H9 (cell line): ENCODE measurements at regions not wholly inside any gene's neighbourhood (a gene's known extent, or its start where the extent isn't known, plus 50 kb on each side); places are given as distances from the start of the nearest gene placed in this dataset.

Source experiments
- DNase-seq: peaks from one replicate; pipeline ENCODE4 v3.0.0-alpha.2; 2017
- H2AFZ ChIP-seq: one replicate; pipeline ENCODE4 v1.6.1; 2013; ENCODE audit warnings: mild to moderate bottlenecking, low read length, control low read depth, moderate library complexity
- H2AK5ac ChIP-seq: 2 replicates; pipeline ENCODE4 v1.6.1; 2013; ENCODE audit warnings: low read length, control low read depth, mixed read lengths; ENCODE audit not compliant: insufficient read length
- H2BK120ac ChIP-seq: one replicate; pipeline ENCODE4 v1.6.1; 2013; ENCODE audit warnings: low read depth, mild to moderate bottlenecking, low read length, control low read depth, inconsistent platforms; ENCODE audit not compliant: poor library complexity, severe bottlenecking
- H2BK12ac ChIP-seq: 2 replicates; pipeline ENCODE4 v1.6.1; 2013; ENCODE audit warnings: low read length, control low read depth, mixed read lengths, low read depth; ENCODE audit not compliant: insufficient read length
- H2BK15ac ChIP-seq: 2 replicates; pipeline ENCODE4 v1.6.1; 2013; ENCODE audit warnings: low read depth, low read length, control low read depth
- H2BK20ac ChIP-seq: one replicate; pipeline ENCODE4 v1.6.1; 2013; ENCODE audit warnings: low read depth, mild to moderate bottlenecking, low read length, control low read depth, inconsistent platforms; ENCODE audit not compliant: poor library complexity, severe bottlenecking
- H2BK5ac ChIP-seq: 2 replicates; pipeline ENCODE4 v1.6.1; 2013; ENCODE audit warnings: low read length, control low read depth, mixed read lengths; ENCODE audit not compliant: insufficient read length
- H3K14ac ChIP-seq: 2 replicates; pipeline ENCODE4 v1.6.1; 2013; ENCODE audit warnings: low read length, control low read depth; ENCODE audit not compliant: insufficient read depth
- H3K18ac ChIP-seq: 2 replicates; pipeline ENCODE4 v1.6.1; 2013; ENCODE audit warnings: low read depth, mild to moderate bottlenecking, mixed read lengths, low read length, control low read depth; ENCODE audit not compliant: insufficient read length
- H3K23ac ChIP-seq: 2 replicates; pipeline ENCODE4 v1.6.1; 2013; ENCODE audit warnings: low read length, control low read depth, mixed read lengths, low read depth; ENCODE audit not compliant: insufficient read length
- H3K23me2 ChIP-seq: 2 replicates; pipeline ENCODE4 v1.6.1; 2013; ENCODE audit warnings: low read depth, mild to moderate bottlenecking, mixed read lengths, low read length, control low read depth; ENCODE audit not compliant: insufficient read length, poor library complexity, severe bottlenecking
- H3K27ac ChIP-seq: 2 replicates; pipeline ENCODE4 v1.5.1; 2013; ENCODE audit warnings: low read length, control low read depth, mixed read lengths, low read depth; ENCODE audit not compliant: insufficient read length
- H3K27me3 ChIP-seq: 2 replicates; pipeline ENCODE4 v1.6.1; 2013; ENCODE audit warnings: low read length, control low read depth, inconsistent platforms; ENCODE audit not compliant: insufficient read depth
- H3K4ac ChIP-seq: 2 replicates; pipeline ENCODE4 v1.6.1; 2013; ENCODE audit warnings: low read depth, mild to moderate bottlenecking, control low read depth, inconsistent platforms, low read length, moderate library complexity
- H3K4me1 ChIP-seq: 2 replicates; pipeline ENCODE4 v1.6.1; 2013; ENCODE audit warnings: low read length, control low read depth, inconsistent platforms; ENCODE audit not compliant: insufficient read depth
- H3K4me2 ChIP-seq: 2 replicates; pipeline ENCODE4 v1.6.1; 2013; ENCODE audit warnings: low read length, control low read depth, mixed read lengths; ENCODE audit not compliant: insufficient read length, insufficient read depth
- H3K56ac ChIP-seq: 2 replicates; pipeline ENCODE4 v1.6.1; 2013; ENCODE audit warnings: low read depth, mild to moderate bottlenecking, mixed read lengths, low read length, control low read depth; ENCODE audit not compliant: insufficient read length
- H3K79me1 ChIP-seq: 2 replicates; pipeline ENCODE4 v1.6.1; 2013; ENCODE audit warnings: low read depth, mild to moderate bottlenecking, moderate library complexity, low read length, control low read depth, inconsistent platforms; ENCODE audit not compliant: insufficient read depth, poor library complexity, severe bottlenecking
- H3K79me2 ChIP-seq: 2 replicates; pipeline ENCODE4 v1.6.1; 2013; ENCODE audit warnings: low read length, control low read depth, inconsistent platforms; ENCODE audit not compliant: insufficient read depth
- H3K9ac ChIP-seq: 2 replicates; pipeline ENCODE4 v1.6.1; 2013; ENCODE audit warnings: low read length, control low read depth, mixed read lengths; ENCODE audit not compliant: insufficient read length; ENCODE audit errors: extremely low read depth
- H3K9me3 ChIP-seq: one replicate; pipeline ENCODE4 v1.6.1; 2013; ENCODE audit warnings: low read depth, low read length, inconsistent platforms; ENCODE audit not compliant: control insufficient read depth
- H3T11ph ChIP-seq: one replicate; pipeline ENCODE4 v1.6.1; 2013; ENCODE audit warnings: mild to moderate bottlenecking, low read length, control low read depth, inconsistent platforms
- H4K20me1 ChIP-seq: one replicate; pipeline ENCODE4 v1.6.1; 2013; ENCODE audit not compliant: control insufficient read depth, insufficient read length, insufficient read depth
- H4K5ac ChIP-seq: 2 replicates; pipeline ENCODE4 v1.6.1; 2013; ENCODE audit warnings: low read depth, mild to moderate bottlenecking, mixed read lengths, low read length, control low read depth; ENCODE audit not compliant: insufficient read length
- H4K8ac ChIP-seq: replicated peaks from 2 replicates; pipeline ENCODE4 v1.6.1; 2013; ENCODE audit warnings: low read length, control low read depth, mixed read lengths, low read depth; ENCODE audit not compliant: insufficient read length
- H4K91ac ChIP-seq: 2 replicates; pipeline ENCODE4 v1.6.1; 2013; ENCODE audit warnings: low read depth, mild to moderate bottlenecking, moderate library complexity, mixed read lengths, low read length, control low read depth; ENCODE audit not compliant: insufficient read length
- H3K27ac Mint-ChIP-seq, 3 experiments: 2 replicates in 2 of 3; 3 replicates in 1 of 3; pipeline ENCODE4 v1.8.0; 2020 to 2021; ENCODE audit warnings: mixed read lengths in 3 of 3, mild to moderate bottlenecking in 1 of 3, moderate library complexity in 1 of 3
- H3K27me3 Mint-ChIP-seq: 2 replicates; pipeline ENCODE4 v1.8.0; 2021; ENCODE audit warnings: low read depth, mild to moderate bottlenecking, moderate library complexity, mixed read lengths
- H3K36me3 Mint-ChIP-seq, 3 experiments: 2 replicates in 2 of 3; 3 replicates in 1 of 3; pipeline ENCODE4 v1.8.0; 2020 to 2021; ENCODE audit warnings: low read depth in 3 of 3, mixed read lengths in 3 of 3; ENCODE audit not compliant: insufficient read depth in 1 of 3
- H3K4me1 Mint-ChIP-seq, 2 experiments: 2 replicates each; pipeline ENCODE4 v1.8.0; 2020; ENCODE audit warnings: mixed read lengths in 2 of 2
- H3K4me3 Mint-ChIP-seq, 2 experiments: 2 replicates in 1 of 2; 3 replicates in 1 of 2; pipeline ENCODE4 v1.8.0; 2020 to 2021; ENCODE audit warnings: mild to moderate bottlenecking in 2 of 2, mixed read lengths in 2 of 2, moderate library complexity in 1 of 2
- H3K9me3 Mint-ChIP-seq, 2 experiments: 2 replicates in 1 of 2; 3 replicates in 1 of 2; pipeline ENCODE4 v1.8.0; 2020; ENCODE audit warnings: mild to moderate bottlenecking in 2 of 2, mixed read lengths in 2 of 2, moderate library complexity in 1 of 2
- WGBS: extraction: QIAGEN DNeasy Blood & Tissue Kit; methylation state at CpG from one replicate; pipeline ENCODE4 v1.1.7; 2013; ENCODE audit warnings: missing lambda C conversion rate, low lambda C conversion rate, mixed read lengths; ENCODE audit not compliant: insufficient read length; ENCODE audit errors: extremely low coverage; 5-methylcytosine and 5-hydroxymethylcytosine counted together
- TF ChIP-seq, protein P1 (sequence below): fragments of 200-600 bp; sonication (generic); conservative IDR thresholded peaks from 3 replicates; pipeline ENCODE4 v1.8.0; 2021; ENCODE audit warnings: antibody characterized with exemption, mild to moderate bottlenecking

DNA sequence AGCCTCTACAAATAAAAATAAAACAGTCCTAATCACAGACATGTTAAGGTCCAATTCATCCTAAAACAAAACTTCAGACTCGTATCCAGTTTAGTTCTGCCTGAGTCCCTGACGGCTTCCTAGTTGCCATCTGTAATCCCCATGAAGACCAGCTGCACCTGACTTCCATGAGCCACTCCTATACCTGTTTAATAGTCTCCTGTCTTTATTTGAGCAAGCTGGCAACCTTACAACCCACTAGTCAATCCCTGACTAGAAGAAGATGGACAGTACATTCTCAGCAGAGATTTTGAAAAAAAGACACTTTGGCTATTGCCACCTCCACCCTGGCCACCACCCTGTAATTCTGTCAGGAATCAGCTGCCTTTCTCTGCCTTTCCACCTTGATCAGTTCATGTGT is 197.7 kb downstream of the HIBADH start:
- Histone ChIP-seq H3K18ac (no peak overlapping the region), H3K4me1 (no peaks in the 10 kb centered on the region), H3K9me3 (no peaks in the 10 kb centered on the region), H3K27me3 (no peaks in the 10 kb centered on the region), H3K79me1 (no peaks in the 10 kb centered on the region), H3T11ph (no peak overlapping the region), H4K8ac (no peak overlapping the region), H2BK12ac (no peak overlapping the region), H3K79me2 (no peaks in the 10 kb centered on the region), H2BK20ac (no peak overlapping the region), H3K23ac (no peak overlapping the region), H2BK120ac (no peak overlapping the region), H2AK5ac (no peak overlapping the region), H4K91ac (no peak overlapping the region), H3K23me2 (no peaks in the 10 kb centered on the region), H3K4me2 (no peak overlapping the region), H4K5ac (no peak overlapping the region), H3K4ac (no peak overlapping the region), H2BK5ac (no peak overlapping the region), H3K14ac (no peak overlapping the region), H2AFZ (no peak overlapping the region), H3K9ac (no peak overlapping the region), H2BK15ac (no peak overlapping the region), H3K56ac (no peak overlapping the region), H4K20me1 (no peaks in the 10 kb centered on the region), H3K27ac (no peak overlapping the region)
- Mint-ChIP-seq H3K9me3 (peaks cover 0 to 3% of the 10 kb centered on the region in 2 experiments; a peak in 1 of 5 replicates), H3K4me1 (peaks cover 2 to 15% of the 10 kb centered on the region in 2 experiments), H3K27ac (no peak overlapping the region), H3K36me3 (no peaks in the 10 kb centered on the region), H3K4me3 (no peak overlapping the region), H3K27me3 (peaks cover 7% of the 10 kb centered on the region)
- no peak for DNase-seq
- WGBS: no CpG with 5 or more reads among the region's 2 CpGs
- TF ChIP-seq, protein P1, sequence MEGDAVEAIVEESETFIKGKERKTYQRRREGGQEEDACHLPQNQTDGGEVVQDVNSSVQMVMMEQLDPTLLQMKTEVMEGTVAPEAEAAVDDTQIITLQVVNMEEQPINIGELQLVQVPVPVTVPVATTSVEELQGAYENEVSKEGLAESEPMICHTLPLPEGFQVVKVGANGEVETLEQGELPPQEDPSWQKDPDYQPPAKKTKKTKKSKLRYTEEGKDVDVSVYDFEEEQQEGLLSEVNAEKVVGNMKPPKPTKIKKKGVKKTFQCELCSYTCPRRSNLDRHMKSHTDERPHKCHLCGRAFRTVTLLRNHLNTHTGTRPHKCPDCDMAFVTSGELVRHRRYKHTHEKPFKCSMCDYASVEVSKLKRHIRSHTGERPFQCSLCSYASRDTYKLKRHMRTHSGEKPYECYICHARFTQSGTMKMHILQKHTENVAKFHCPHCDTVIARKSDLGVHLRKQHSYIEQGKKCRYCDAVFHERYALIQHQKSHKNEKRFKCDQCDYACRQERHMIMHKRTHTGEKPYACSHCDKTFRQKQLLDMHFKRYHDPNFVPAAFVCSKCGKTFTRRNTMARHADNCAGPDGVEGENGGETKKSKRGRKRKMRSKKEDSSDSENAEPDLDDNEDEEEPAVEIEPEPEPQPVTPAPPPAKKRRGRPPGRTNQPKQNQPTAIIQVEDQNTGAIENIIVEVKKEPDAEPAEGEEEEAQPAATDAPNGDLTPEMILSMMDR: no peak
